ENCODE measurements at regions not wholly inside any gene's neighbourhood (a gene's known extent, or its start where the extent isn't known, plus 50 kb on each side); places are given as distances from the start of the nearest gene placed in this dataset.

DNA sequence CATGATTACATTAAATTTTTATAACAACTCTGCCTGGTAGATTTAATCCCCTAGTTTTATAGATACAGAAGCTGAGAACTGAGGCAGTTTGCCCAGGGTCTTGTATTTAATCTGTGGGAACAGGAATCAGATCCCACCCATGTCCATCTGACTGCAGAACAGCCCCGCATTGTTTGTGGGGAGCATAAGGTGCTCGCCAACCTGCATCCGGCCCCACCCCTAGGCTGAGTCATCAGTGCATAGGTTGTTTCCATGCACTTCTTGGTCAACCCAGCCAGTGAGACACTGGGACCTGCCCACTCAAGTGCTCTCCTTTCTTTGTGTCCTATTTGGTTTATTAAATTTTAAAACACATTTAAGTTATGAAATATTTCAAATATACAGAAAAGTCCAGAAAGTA, 266.2 kb downstream of the OPA1 start:
- Histone ChIP-seq H3F3A (ENCODE audit: insufficient read depth, low read length, poor library complexity, severe bottlenecking) (no peaks in the 10 kb centered on the region), H3K9me2 (ENCODE audit: insufficient read depth, low read length) (no peaks in the 10 kb centered on the region), H4K20me1 (ENCODE audit: insufficient read depth) (no peaks in the 10 kb centered on the region), H3K27ac (ENCODE audit: low read length) (no peak overlapping the region), H3K4me2 (ENCODE audit: low read length) (no peak overlapping the region), H3K36me3 (ENCODE audit: insufficient read depth, low read length) (no peaks in the 10 kb centered on the region), H3K9ac (ENCODE audit: low read length) (no peak overlapping the region), H3K4me3 (ENCODE audit: low read length) (no peak overlapping the region), H3K9me3 (ENCODE audit: low read length) (no peaks in the 10 kb centered on the region), H3K27me3 (ENCODE audit: insufficient read depth, low read depth, low read length) (no peaks in the 10 kb centered on the region), H3K79me2 (replicated peaks; ENCODE audit: insufficient read depth, low read length) (no peaks in the 10 kb centered on the region), H2AFZ (ENCODE audit: low read depth, low read length) (no peak overlapping the region)
- TF ChIP-seq POLR2AphosphoS5 (IDR thresholded peaks at IDR 0.05): no peak
- TF ChIP-seq, protein P1, sequence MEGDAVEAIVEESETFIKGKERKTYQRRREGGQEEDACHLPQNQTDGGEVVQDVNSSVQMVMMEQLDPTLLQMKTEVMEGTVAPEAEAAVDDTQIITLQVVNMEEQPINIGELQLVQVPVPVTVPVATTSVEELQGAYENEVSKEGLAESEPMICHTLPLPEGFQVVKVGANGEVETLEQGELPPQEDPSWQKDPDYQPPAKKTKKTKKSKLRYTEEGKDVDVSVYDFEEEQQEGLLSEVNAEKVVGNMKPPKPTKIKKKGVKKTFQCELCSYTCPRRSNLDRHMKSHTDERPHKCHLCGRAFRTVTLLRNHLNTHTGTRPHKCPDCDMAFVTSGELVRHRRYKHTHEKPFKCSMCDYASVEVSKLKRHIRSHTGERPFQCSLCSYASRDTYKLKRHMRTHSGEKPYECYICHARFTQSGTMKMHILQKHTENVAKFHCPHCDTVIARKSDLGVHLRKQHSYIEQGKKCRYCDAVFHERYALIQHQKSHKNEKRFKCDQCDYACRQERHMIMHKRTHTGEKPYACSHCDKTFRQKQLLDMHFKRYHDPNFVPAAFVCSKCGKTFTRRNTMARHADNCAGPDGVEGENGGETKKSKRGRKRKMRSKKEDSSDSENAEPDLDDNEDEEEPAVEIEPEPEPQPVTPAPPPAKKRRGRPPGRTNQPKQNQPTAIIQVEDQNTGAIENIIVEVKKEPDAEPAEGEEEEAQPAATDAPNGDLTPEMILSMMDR (IDR thresholded peaks at IDR 0.05; ENCODE audit: poor library complexity, severe bottlenecking): no peak

DNA sequence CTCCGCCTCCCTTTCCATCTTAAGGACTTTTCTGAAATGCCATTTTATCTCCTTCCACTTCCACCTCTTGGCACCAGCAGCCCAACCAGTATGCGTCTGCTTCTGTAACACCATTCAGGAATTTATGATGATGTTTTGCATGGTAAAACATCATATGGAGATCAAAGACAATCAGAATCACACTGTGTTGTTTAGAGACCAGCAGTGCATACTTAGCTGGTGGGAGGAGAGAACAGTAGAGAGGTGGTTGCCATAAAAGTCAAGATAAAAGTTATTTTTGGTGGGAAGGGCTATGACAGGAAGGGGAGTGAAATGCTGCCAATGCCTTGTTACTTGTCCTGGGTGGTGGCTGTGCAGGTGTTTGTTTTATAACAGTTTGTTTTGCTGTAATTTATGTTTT, 268.0 kb downstream of the OPA1 start:
- TF ChIP-seq, protein P1 (IDR thresholded peaks at IDR 0.05; ENCODE audit: poor library complexity, severe bottlenecking): no peak
- TF ChIP-seq RAD21 (conservative IDR thresholded peaks at IDR 0.05) (no peak), EP300 (conservative IDR thresholded peaks at IDR 0.05; ENCODE audit: poor library complexity, severe bottlenecking) (no peak), EZH2 (IDR thresholded peaks at IDR 0.05; ENCODE audit: borderline replicate concordance, insufficient read depth, low read length, poor library complexity, severe bottlenecking) (no peak), MXI1 (conservative IDR thresholded peaks at IDR 0.05; ENCODE audit: poor library complexity, severe bottlenecking) (no peak), SMC3 (conservative IDR thresholded peaks at IDR 0.05; ENCODE audit: poor library complexity) (no peak), TAF1 (IDR thresholded peaks at IDR 0.05; ENCODE audit: low read depth) (no peak), POLR2AphosphoS5 (IDR thresholded peaks at IDR 0.05) (no peak)
- TF ChIP-seq, protein P2, sequence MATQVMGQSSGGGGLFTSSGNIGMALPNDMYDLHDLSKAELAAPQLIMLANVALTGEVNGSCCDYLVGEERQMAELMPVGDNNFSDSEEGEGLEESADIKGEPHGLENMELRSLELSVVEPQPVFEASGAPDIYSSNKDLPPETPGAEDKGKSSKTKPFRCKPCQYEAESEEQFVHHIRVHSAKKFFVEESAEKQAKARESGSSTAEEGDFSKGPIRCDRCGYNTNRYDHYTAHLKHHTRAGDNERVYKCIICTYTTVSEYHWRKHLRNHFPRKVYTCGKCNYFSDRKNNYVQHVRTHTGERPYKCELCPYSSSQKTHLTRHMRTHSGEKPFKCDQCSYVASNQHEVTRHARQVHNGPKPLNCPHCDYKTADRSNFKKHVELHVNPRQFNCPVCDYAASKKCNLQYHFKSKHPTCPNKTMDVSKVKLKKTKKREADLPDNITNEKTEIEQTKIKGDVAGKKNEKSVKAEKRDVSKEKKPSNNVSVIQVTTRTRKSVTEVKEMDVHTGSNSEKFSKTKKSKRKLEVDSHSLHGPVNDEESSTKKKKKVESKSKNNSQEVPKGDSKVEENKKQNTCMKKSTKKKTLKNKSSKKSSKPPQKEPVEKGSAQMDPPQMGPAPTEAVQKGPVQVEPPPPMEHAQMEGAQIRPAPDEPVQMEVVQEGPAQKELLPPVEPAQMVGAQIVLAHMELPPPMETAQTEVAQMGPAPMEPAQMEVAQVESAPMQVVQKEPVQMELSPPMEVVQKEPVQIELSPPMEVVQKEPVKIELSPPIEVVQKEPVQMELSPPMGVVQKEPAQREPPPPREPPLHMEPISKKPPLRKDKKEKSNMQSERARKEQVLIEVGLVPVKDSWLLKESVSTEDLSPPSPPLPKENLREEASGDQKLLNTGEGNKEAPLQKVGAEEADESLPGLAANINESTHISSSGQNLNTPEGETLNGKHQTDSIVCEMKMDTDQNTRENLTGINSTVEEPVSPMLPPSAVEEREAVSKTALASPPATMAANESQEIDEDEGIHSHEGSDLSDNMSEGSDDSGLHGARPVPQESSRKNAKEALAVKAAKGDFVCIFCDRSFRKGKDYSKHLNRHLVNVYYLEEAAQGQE (IDR thresholded peaks at IDR 0.05; ENCODE audit: borderline replicate concordance): no peak
- H3K9me3 ChIP-seq (ENCODE audit: low read length): no peaks in the 10 kb centered on the region

More for the DNA sequence above, 268.0 kb downstream of the OPA1 start:
- Histone ChIP-seq H3K4me3 (ENCODE audit: low read length) (no peak overlapping the region), H3K27me3 (ENCODE audit: insufficient read depth, low read depth, low read length) (no peaks in the 10 kb centered on the region), H3K79me2 (replicated peaks; ENCODE audit: insufficient read depth, low read length) (no peaks in the 10 kb centered on the region), H3K9ac (ENCODE audit: low read length) (no peak overlapping the region), H3F3A (ENCODE audit: insufficient read depth, low read length, poor library complexity, severe bottlenecking) (no peaks in the 10 kb centered on the region), H3K36me3 (ENCODE audit: insufficient read depth, low read length) (no peaks in the 10 kb centered on the region), H3K27ac (ENCODE audit: low read length) (no peak overlapping the region), H2AFZ (ENCODE audit: low read depth, low read length) (no peak overlapping the region), H3K9me2 (ENCODE audit: insufficient read depth, low read length) (no peaks in the 10 kb centered on the region), H3K4me2 (ENCODE audit: low read length) (no peak overlapping the region), H4K20me1 (ENCODE audit: insufficient read depth) (no peaks in the 10 kb centered on the region)

Measured in neural cell (in vitro differentiated cells).